HEK293 (cell line): ENCODE measurements at regions not wholly inside any gene's neighbourhood (a gene's known extent, or its start where the extent isn't known, plus 50 kb on each side); places are given as distances from the start of the nearest gene placed in this dataset.

Experiments
- CTCF ChIA-PET: fragments of 350-600 bp; formaldehyde crosslinking; extraction: SDS; loops from one replicate; lab custom pipeline; 2021; ENCODE audit warnings: antibody characterized with exemption; lab: Yijun Ruan, JAX
- POLR2A ChIA-PET: fragments of 300-600 bp; formaldehyde crosslinking; extraction: SDS; loops from one replicate; lab custom pipeline; 2020; ENCODE audit warnings: antibody characterized with exemption, inconsistent platforms; lab: Yijun Ruan, JAX
- H3K27ac ChIP-seq: fragments of 200-500 bp; sonication (Bioruptor generic); 2 replicates; pipeline ENCODE4 v1.5.1; 2014; ENCODE audit warnings: low read depth, low read length, control low read depth, inconsistent platforms; ENCODE audit errors: extremely low read depth
- H3K36me3 ChIP-seq, 2 experiments: fragments of 200-500 bp in 1 of 2; sonication (Bioruptor generic) in 1 of 2; 1 replicate in 1 of 2; 2 replicates in 1 of 2; pipeline ENCODE4 v1.5.1; 2014 to 2017; ENCODE audit warnings: inconsistent platforms in 2 of 2, low read length in 2 of 2; ENCODE audit not compliant: control insufficient read depth in 2 of 2, insufficient read depth in 1 of 2
- H3K4me1 ChIP-seq: fragments of 200-500 bp; sonication (Bioruptor generic); 2 replicates; pipeline ENCODE4 v1.5.1; 2014; ENCODE audit warnings: mild to moderate bottlenecking, low read length, inconsistent platforms; ENCODE audit not compliant: control insufficient read depth, insufficient read depth
- H3K4me3 ChIP-seq: 2 replicates; pipeline ENCODE4 v1.5.1; 2011; ENCODE audit warnings: low read depth, mild to moderate bottlenecking, control low read depth, low read length, moderate library complexity
- H3K9me3 ChIP-seq: fragments of 200-500 bp; sonication (Bioruptor generic); 2 replicates; pipeline ENCODE4 v1.5.1; 2014; ENCODE audit warnings: low read depth, low read length, inconsistent platforms; ENCODE audit not compliant: control insufficient read depth, insufficient read depth
- KLF16 ChIP-seq: fragments of 450-650 bp; formaldehyde crosslinking; IDR thresholded peaks from 2 replicates; pipeline ENCODE4 v1.5.1; 2017; ENCODE audit warnings: missing biosample characterization, missing genetic modification characterization
- KLF8 ChIP-seq: fragments of 450-650 bp; formaldehyde crosslinking; IDR thresholded peaks from 2 replicates; pipeline ENCODE4 v1.5.1; 2016; ENCODE audit warnings: missing biosample characterization, missing genetic modification characterization
- PRDM2 ChIP-seq: fragments of 450-650 bp; formaldehyde crosslinking; IDR thresholded peaks from 2 replicates; pipeline ENCODE4 v1.5.1; 2016; ENCODE audit warnings: missing biosample characterization, missing genetic modification characterization, borderline replicate concordance
- SCRT2 ChIP-seq: fragments of 450-650 bp; formaldehyde crosslinking; IDR thresholded peaks from 2 replicates; pipeline ENCODE4 v1.5.1; 2016; ENCODE audit warnings: missing biosample characterization, missing genetic modification characterization
- ZFP37 ChIP-seq: fragments of 450-650 bp; formaldehyde crosslinking; IDR thresholded peaks from 2 replicates; pipeline ENCODE4 v1.5.1; 2016; ENCODE audit warnings: missing biosample characterization, missing genetic modification characterization
- ZNF121 ChIP-seq: fragments of 450-650 bp; formaldehyde crosslinking; IDR thresholded peaks from 2 replicates; pipeline ENCODE4 v1.5.1; 2016; ENCODE audit warnings: missing biosample characterization, missing genetic modification characterization
- ZNF138 ChIP-seq: fragments of 450-650 bp; formaldehyde crosslinking; IDR thresholded peaks from 2 replicates; pipeline ENCODE4 v1.5.1; 2016; ENCODE audit warnings: missing biosample characterization, missing genetic modification characterization, borderline replicate concordance
- ZNF140 ChIP-seq: fragments of 450-650 bp; formaldehyde crosslinking; IDR thresholded peaks from 2 replicates; pipeline ENCODE4 v1.5.1; 2016; ENCODE audit warnings: missing biosample characterization, missing genetic modification characterization
- ZNF19 ChIP-seq: fragments of 450-650 bp; formaldehyde crosslinking; IDR thresholded peaks from 2 replicates; pipeline ENCODE4; 2016; ENCODE audit warnings: missing biosample characterization, missing genetic modification characterization, low read depth
- ZNF214 ChIP-seq: fragments of 450-650 bp; formaldehyde crosslinking; IDR thresholded peaks from 2 replicates; pipeline ENCODE4 v1.5.1; 2017; ENCODE audit warnings: missing biosample characterization, mild to moderate bottlenecking, missing genetic modification characterization, borderline replicate concordance
- ZNF248 ChIP-seq: fragments of 450-650 bp; formaldehyde crosslinking; IDR thresholded peaks from 2 replicates; pipeline ENCODE4 v1.5.1; 2017; ENCODE audit warnings: missing biosample characterization, missing genetic modification characterization
- ZNF274 ChIP-seq, 2 experiments: fragments of 200-500 bp in 1 of 2; fragments of 450-650 bp in 1 of 2; sonication (Bioruptor generic) in 1 of 2; formaldehyde crosslinking in 1 of 2; IDR thresholded peaks; 2 replicates each; pipeline versions ENCODE4 v1.5.1 to v1.6.1; 2014 to 2016; ENCODE audit warnings: borderline replicate concordance in 1 of 2, inconsistent platforms in 1 of 2, low read length in 1 of 2, missing biosample characterization in 1 of 2, missing genetic modification characterization in 1 of 2
- ZNF549 ChIP-seq: fragments of 450-650 bp; IDR thresholded peaks from 2 replicates; pipeline ENCODE4 v1.5.1; 2018; ENCODE audit warnings: missing biosample characterization, missing genetic modification characterization, mild to moderate bottlenecking, inconsistent platforms, moderate library complexity
- ZNF621 ChIP-seq: fragments of 450-650 bp; formaldehyde crosslinking; IDR thresholded peaks from 2 replicates; pipeline ENCODE4 v1.5.1; 2017; ENCODE audit warnings: missing biosample characterization, missing genetic modification characterization
- ZNF664 ChIP-seq: fragments of 450-650 bp; formaldehyde crosslinking; IDR thresholded peaks from 2 replicates; pipeline ENCODE4 v1.5.1; 2016; ENCODE audit warnings: missing biosample characterization, missing genetic modification characterization
- ZNF76 ChIP-seq: fragments of 450-650 bp; formaldehyde crosslinking; IDR thresholded peaks from 2 replicates; pipeline ENCODE4; 2016; ENCODE audit warnings: low read depth, missing biosample characterization, missing genetic modification characterization, borderline replicate concordance
- TF ChIP-seq, protein P1 (sequence below): fragments of 450-650 bp; formaldehyde crosslinking; IDR thresholded peaks from 2 replicates; pipeline ENCODE4 v1.5.1; 2017; ENCODE audit warnings: missing biosample characterization, missing genetic modification characterization
- TF ChIP-seq, protein P2 (sequence below): fragments of 450-650 bp; formaldehyde crosslinking; IDR thresholded peaks from 2 replicates; pipeline ENCODE4 v1.5.1; 2017; ENCODE audit warnings: missing biosample characterization, mild to moderate bottlenecking, missing genetic modification characterization, moderate library complexity

DNA sequence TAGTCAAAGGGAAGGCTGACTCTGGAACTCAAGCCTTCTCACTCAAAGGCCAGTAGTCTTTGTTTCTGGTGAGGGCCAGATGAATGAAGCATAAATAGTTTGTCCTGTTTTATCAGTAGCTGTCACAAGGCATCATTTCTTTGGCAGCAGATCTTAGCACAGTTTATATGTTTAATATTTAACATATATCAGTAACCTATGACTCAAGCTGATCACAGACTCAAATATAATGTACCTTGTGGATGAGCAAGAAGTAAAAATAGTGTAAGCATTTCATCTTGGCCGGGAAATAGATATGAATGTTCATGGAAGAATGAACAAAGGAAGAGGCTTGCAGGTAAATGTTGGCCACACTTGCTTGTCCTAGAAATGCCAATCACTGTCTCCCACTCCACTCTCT, 158.3 kb upstream of the BMP4 start:
- TF ChIP-seq ZNF214 (tag by site-specific recombination): no peak
- TF ChIP-seq ZNF248 (tag by site-specific recombination): no peak
- no peak for TF ChIP-seq ZNF140 (tag by site-specific recombination)
- TF ChIP-seq, protein P1, sequence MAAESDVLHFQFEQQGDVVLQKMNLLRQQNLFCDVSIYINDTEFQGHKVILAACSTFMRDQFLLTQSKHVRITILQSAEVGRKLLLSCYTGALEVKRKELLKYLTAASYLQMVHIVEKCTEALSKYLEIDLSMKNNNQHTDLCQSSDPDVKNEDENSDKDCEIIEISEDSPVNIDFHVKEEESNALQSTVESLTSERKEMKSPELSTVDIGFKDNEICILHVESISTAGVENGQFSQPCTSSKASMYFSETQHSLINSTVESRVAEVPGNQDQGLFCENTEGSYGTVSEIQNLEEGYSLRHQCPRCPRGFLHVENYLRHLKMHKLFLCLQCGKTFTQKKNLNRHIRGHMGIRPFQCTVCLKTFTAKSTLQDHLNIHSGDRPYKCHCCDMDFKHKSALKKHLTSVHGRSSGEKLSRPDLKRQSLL: no peak
- TF ChIP-seq ZNF664: no peak
- TF ChIP-seq ZFP37 (tag by site-specific recombination): no peak
- no peak for TF ChIP-seq ZNF549
- TF ChIP-seq ZNF121: no peak
- TF ChIP-seq SCRT2 (tag by site-specific recombination): no peak
- TF ChIP-seq KLF16 (tag by site-specific recombination): no peak
- no peak for TF ChIP-seq ZNF621 (tag by site-specific recombination)
- TF ChIP-seq KLF8 (tag by site-specific recombination): no peak
- TF ChIP-seq ZNF76 (tag by site-specific recombination): no peak
- TF ChIP-seq ZNF138 (tag by site-specific recombination): no peak
- TF ChIP-seq ZNF19 (tag by site-specific recombination): no peak
- TF ChIP-seq, protein P2, sequence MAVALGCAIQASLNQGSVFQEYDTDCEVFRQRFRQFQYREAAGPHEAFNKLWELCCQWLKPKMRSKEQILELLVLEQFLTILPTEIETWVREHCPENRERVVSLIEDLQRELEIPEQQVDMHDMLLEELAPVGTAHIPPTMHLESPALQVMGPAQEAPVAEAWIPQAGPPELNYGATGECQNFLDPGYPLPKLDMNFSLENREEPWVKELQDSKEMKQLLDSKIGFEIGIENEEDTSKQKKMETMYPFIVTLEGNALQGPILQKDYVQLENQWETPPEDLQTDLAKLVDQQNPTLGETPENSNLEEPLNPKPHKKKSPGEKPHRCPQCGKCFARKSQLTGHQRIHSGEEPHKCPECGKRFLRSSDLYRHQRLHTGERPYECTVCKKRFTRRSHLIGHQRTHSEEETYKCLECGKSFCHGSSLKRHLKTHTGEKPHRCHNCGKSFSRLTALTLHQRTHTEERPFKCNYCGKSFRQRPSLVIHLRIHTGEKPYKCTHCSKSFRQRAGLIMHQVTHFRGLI: no peak
- TF ChIP-seq PRDM2 (tag by site-specific recombination): no peak
- TF ChIP-seq ZNF274 (IDR thresholded peaks at IDR 0.05; ENCODE audit: low read length): no peak
- no peak for TF ChIP-seq ZNF274 (tag by site-specific recombination; IDR thresholded peaks at IDR 0.05; ENCODE audit: borderline replicate concordance)
- no peak overlapping the region for H3K4me3 ChIP-seq
- no peak overlapping the region for H3K27ac ChIP-seq
- no peaks in the 10 kb centered on the region for H3K4me1 ChIP-seq
- POLR2A ChIA-PET: no interaction called here
- CTCF ChIA-PET: interaction anchor here (0.7 kb wide), 1 partner anchor 1800 kb away, joined by 3 read pairs; no protein-coding TSS in a partner anchor
- no peaks in the 10 kb centered on the region for H3K36me3 ChIP-seq
- H3K9me3 ChIP-seq: no peaks in the 10 kb centered on the region
